ENCODE measurements at regions not wholly inside any gene's neighbourhood (a gene's known extent, or its start where the extent isn't known, plus 50 kb on each side); places are given as distances from the start of the nearest gene placed in this dataset.

- TF ChIP-seq CTCF (IDR thresholded peaks at IDR 0.05) = no peak
- TF ChIP-seq POLR2A (IDR thresholded peaks at IDR 0.05) = no peak
Measured at GRCh38 chr13:54928071-54928470, 1899.5 kb downstream of the OLFM4 start.

Measured in Peyer's patch (tissue), 4 donors.